ENCODE measurements at regions not wholly inside any gene's neighbourhood (a gene's known extent, or its start where the extent isn't known, plus 50 kb on each side); places are given as distances from the start of the nearest gene placed in this dataset.
"Not testable (repeated sequence)": the region's sequence is repeated elsewhere in the genome, so short reads cannot be mapped to it uniquely, and the experiment has no call there.

GRCh38 chr2:198909525-198910267, 548.0 kb downstream of the SATB2 start:
- no peak for DNase-seq

- DNase-seq, result no peak
Observed at GRCh38 chr2:198905881-198906612, 551.7 kb downstream of the SATB2 start.

DNA sequence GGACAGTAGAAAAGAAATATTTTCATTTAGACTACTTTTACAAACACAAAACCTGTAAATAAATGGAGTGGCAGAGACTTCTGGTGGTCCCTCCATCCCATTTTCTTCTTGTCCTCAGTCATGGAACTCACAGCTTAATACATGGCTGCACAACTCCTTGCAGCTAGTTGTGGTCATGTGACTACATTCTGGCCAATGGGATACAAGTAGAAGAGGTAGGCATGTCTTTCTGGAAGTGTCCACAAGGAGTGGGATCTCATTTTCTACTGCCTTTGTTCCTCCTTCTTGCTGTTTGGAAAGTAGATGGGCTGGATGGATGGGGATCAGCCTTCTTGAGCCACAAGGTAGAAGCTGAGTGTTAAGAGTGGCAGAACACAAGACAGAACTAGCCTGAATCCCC, 555.8 kb downstream of the SATB2 start:
- no peak for DNase-seq

DNA sequence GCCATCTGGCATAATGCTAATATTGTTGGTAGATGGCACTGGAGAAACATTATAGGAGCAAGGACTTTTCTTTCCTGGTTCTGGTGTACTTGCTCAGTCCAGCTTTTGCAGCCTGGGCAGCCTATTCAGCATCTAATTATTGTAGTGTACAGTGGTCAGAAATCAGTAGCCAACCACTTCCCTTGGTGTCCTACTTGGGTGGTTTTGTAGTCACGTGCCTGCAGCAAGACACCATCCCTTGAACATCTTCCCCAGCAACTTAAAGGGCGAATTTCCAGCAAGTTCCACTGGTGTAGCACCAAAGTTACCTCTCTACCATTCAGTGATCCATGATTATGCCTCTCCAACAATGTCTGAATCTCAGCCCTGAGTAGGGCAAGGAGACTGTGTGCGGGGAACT, 557.6 kb downstream of the SATB2 start:
- no peak for DNase-seq

DNA sequence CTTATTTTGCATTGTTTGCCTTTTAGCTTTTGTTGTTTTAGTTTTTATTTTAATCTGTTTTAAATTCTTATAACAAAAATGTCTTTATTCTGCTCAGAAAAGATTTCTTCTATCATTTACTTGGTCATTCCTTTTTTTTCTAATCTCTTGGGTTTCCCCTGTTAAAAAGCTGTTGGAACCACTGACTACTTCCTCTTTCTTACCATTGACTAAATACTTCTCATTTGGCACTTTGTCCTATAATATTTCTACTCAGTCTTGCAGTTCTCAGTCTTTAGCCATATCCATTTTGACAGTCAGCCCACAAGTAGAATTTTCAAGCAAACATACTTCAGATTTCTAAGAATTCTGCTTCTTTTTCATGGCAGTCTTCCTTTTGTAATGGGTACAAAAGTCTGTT, 567.2 kb downstream of the SATB2 start:
- DNase-seq, result no peak

DNA sequence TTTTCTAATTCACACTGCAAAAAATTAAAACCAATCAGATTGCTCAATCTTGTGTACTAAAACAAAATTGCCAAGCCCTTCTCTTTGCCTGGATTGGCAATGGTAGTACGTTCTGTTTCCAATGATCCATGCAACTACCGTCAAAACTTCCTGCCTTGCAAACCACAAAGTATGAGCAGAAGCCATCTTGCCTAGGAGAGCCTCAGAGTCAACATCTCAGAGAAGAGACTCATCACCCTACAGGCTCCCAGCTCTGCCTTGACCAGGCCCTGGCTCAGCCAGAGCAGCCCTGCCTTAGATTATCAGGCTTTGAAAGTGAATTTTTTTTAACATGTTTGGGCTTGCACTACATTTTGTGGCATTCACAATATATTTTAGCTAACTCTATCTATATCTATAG, 574.1 kb downstream of the SATB2 start:
- DNase-seq, result no peak

GRCh38 chr2:198880986-198881385, 576.8 kb downstream of the SATB2 start:
- DNase-seq, result no peak

GRCh38 chr2:198880421-198880820, 577.3 kb downstream of the SATB2 start:
- no peak for DNase-seq

- DNase-seq, result no peak
Observed at GRCh38 chr2:198874472-198874858, 583.3 kb downstream of the SATB2 start.

- DNase-seq, result no peak
Observed at GRCh38 chr2:198873503-198874471, 584.0 kb downstream of the SATB2 start.

GRCh38 chr2:198863655-198864054, 594.1 kb downstream of the SATB2 start:
- DNase-seq, result no peak

DNA sequence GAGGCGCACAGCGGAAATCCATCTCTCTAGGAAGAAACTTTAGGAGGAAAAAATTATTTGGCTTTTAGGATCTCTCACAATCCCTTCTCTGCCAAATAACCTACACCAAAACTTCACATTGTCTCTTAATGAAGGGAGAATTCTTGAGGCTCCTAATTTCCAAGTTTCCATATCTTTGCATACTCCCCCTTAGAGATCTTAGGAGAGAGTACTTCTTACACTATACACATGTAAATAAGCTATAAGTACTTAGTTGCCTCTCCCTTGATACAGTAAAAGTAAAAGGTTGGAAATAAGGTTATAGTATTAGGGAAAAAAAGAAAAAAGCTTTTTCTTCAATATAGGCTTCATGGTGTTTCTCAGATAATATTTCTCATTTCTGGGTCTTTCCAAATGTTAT, 596.7 kb downstream of the SATB2 start:
- DNase-seq, result no peak

DNA sequence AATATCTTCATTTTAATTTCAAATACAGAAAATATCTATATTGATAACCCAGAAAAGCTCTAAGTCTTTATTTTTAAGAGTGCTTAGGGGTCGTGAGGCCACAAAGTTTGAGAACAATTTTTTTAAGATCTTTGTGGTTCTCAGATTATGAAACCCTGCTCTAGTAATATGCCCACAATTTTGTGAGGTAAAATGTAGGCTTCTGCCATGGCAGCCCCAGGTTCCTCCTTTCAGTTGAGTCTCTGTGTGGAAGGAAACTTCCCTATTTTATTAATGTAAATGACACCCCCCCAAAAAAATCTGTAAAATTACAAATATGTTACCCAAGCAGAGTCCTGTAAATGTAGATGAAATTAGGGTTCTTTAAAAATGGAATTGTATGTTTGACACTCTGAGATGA, 600.5 kb downstream of the SATB2 start:
- no peak for DNase-seq

DNA sequence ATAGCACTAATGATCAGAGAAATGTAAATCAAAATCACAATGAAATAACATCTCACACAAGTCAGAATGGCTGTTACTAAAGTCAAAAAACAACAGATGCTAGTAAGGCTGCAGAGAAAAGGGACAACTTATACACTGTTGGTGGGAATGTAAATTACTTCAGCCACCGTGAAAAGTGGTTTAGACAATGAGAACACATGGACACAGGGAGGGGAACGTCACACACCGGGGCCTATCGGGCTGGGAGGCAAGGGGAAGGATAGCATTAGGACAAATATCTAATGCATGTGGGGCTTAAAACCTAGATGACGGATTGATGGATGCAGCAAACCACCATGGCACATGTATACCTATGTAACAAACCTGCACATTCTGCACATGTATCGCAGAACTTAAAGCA, 602.0 kb downstream of the SATB2 start:
- DNase-seq, result not testable (repeated sequence)

DNA sequence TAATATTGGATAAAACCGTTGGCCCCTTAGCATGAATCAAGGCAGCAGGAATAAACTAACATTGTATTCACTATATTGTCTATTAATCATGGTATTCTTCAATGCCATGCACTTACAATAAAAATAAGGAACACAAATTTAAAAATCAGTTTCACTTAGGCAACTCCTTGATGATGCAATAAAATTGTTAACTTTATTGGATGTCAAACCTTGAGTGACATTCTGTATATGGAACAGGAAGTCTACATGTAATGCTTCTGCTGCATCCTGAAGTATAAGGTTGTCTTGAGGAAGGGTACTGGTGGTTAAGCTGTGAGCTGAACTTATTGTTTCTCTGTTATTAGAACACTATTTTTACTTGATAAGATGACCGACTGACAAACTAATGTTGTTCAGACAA, 605.5 kb downstream of the SATB2 start:
- no peak for DNase-seq

DNA sequence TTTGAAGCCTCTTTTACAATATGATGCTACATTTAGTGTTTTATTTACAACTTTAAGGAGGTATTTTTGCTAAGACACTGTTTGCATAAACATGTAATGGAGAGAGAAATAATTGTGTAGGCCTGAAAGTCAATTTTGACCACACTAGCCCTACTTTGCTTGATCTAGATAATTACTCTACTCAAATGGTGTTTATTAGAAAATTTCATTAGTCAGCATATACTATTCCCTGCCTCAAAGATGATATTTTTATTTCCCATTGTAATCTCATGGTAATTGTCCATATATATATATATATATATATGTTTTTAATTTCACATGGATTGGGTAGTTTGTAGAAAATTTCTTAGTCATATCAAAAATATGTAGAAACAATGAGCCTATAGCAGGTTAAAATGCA, 632.2 kb downstream of the SATB2 start:
- no peak for DNase-seq

DNA sequence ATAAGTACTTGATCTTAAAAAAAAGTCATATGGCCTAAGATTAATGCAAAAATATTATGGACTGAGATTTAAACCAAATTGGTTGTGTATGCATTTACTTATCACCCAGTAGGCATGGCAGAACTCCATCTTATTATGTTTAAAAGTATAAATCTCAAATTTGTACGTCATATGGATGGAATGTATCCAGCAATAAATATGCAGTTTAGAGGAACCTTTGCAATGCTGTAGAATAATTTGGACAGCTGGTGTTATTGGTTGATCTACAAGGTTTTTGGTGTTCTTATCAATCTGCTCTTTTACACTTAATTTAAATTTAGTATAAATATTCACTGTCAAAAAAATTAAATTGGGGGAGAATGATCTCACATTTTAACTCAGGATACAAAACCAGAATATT, 640.2 kb downstream of the SATB2 start:
- no peak for DNase-seq

DNA sequence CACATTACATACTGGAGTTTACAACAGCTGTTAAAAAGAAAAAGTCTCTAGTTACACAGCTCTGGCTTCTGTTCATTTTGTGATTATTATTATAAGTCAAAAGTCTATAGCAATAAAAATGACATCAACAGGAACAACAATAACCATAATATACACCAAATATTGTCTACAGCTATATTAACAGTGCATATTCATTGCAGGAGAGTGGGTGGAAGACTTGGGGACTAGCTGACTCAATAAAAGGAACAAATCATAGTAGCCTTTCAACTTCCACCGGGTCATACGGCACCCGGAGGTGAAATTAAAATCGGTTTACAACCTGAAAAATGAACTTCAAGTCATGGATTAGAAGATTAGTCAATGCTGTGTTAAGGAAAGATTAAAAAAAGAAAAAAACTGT, 642.1 kb downstream of the SATB2 start:
- no peak for DNase-seq

GRCh38 chr2:198811198-198811597, 646.5 kb downstream of the SATB2 start:
- DNase-seq, result no peak

GRCh38 chr2:198809976-198810375, 647.8 kb downstream of the SATB2 start:
- DNase-seq, result no peak

DNA sequence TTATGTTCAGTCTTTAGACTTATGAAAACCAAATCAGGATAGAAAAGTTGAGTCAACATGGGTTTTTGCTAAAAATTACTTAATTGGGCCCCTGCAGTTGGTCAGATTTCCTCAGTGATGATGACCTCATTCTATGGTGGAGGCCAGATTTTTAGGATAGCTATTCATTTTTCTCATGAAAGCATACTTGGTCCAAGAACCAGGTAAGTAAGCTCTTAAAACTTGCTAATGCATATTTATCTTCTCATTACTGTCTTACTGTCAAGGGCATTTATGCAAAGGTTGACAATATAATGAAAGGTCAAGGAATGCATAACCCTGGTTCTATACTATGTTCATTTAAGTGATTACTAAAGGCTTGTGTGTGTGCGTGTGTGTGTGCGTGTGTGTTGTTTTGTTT, 650.6 kb downstream of the SATB2 start:
- DNase-seq, result no peak

GRCh38 chr2:198795419-198795818, 662.3 kb downstream of the SATB2 start:
- no peak for DNase-seq

DNA sequence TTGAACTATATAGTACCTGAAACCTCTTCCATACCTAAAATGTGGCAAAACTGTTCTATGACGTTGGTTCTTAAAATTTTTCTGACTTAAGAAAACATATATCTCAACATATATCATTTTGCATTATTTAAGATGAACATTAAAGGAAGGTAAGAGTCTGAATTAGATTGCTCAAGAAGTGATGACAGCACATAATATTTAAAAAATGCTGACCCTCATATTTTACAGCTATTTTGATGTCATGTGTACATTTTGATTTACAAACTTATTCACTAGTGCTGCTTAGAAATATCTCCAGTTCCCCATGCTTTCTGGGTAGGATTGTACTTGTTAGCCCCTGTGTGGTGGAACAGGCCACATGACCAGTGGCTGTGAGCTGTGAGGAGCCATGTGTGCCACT, 666.1 kb downstream of the SATB2 start:
- no peak for DNase-seq

- DNase-seq, result no peak
Observed at GRCh38 chr2:198788676-198789075, 669.1 kb downstream of the SATB2 start.
